Large intestine (tissue), 3 donors: ENCODE measurements at regions not wholly inside any gene's neighbourhood (a gene's known extent, or its start where the extent isn't known, plus 50 kb on each side); places are given as distances from the start of the nearest gene placed in this dataset.
A peak's percentile ranks its signal among the peaks of the same experiment; 100 is the strongest.

Source experiments
- DNase-seq, 2 donors: peaks; one replicate each; pipeline versions ENCODE4 v3.0.0 to v3.0.0-alpha.2; 2013
- H3K27ac ChIP-seq: one replicate; pipeline ENCODE4 v1.5.1; 2013; ENCODE audit warnings: low read length
- H3K27me3 ChIP-seq: 2 replicates; pipeline ENCODE4 v1.6.1; 2013; ENCODE audit warnings: low read length; ENCODE audit not compliant: control insufficient read depth, insufficient read depth
- H3K36me3 ChIP-seq: 2 replicates; pipeline ENCODE4 v1.6.1; 2013; ENCODE audit warnings: low read length; ENCODE audit not compliant: control insufficient read depth, insufficient read depth
- H3K4me1 ChIP-seq: one replicate; pipeline ENCODE4 v1.6.1; 2013; ENCODE audit warnings: low read length; ENCODE audit not compliant: control insufficient read depth, insufficient read depth
- H3K4me3 ChIP-seq: one replicate; pipeline ENCODE4 v1.5.1; 2013; ENCODE audit warnings: low read length
- H3K9me3 ChIP-seq: one replicate; pipeline ENCODE4 v1.6.1; 2013; ENCODE audit warnings: mild to moderate bottlenecking, low read depth, low read length, moderate library complexity; ENCODE audit not compliant: control insufficient read depth
- WGBS: methylation state at CpG from one replicate; pipeline ENCODE4 v1.1.5; 2013; ENCODE audit warnings: low lambda C conversion rate; ENCODE audit not compliant: insufficient coverage; 5-methylcytosine and 5-hydroxymethylcytosine counted together

GRCh38 chr15:95290176-95290974 is 1040.1 kb upstream of the NR2F2 start:
- WGBS: no CpG with 5 or more reads among the region's 12 CpGs
- no peak overlapping the region for H3K4me3 ChIP-seq
- no peak for DNase-seq
- H3K27ac ChIP-seq: no peak overlapping the region
- no peaks in the 10 kb centered on the region for H3K36me3 ChIP-seq
- H3K27me3 ChIP-seq: peaks cover 2% of the 10 kb centered on the region
- H3K4me1 ChIP-seq: no peaks in the 10 kb centered on the region
- no peaks in the 10 kb centered on the region for H3K9me3 ChIP-seq

GRCh38 chr15:95291898-95292472 is 1038.5 kb upstream of the NR2F2 start:
- no CpG with 5 or more reads among the region's 3 CpGs for WGBS
- no peaks in the 10 kb centered on the region for H3K9me3 ChIP-seq
- no peaks in the 10 kb centered on the region for H3K4me1 ChIP-seq
- H3K4me3 ChIP-seq: no peak overlapping the region
- DNase-seq: peak in 1 of 2 donors; percentile 28
- no peak overlapping the region for H3K27ac ChIP-seq
- no peaks in the 10 kb centered on the region for H3K36me3 ChIP-seq
- peaks cover 2% of the 10 kb centered on the region for H3K27me3 ChIP-seq

- no peaks in the 10 kb centered on the region for H3K9me3 ChIP-seq
- no peak for DNase-seq
- H3K4me1 ChIP-seq: no peaks in the 10 kb centered on the region
- H3K27ac ChIP-seq: no peak overlapping the region
- H3K36me3 ChIP-seq: no peaks in the 10 kb centered on the region
- no peak overlapping the region for H3K4me3 ChIP-seq
- peaks cover 2% of the 10 kb centered on the region for H3K27me3 ChIP-seq
- WGBS: no CpG with 5 or more reads among the region's 6 CpGs
These were observed 1037.6 kb upstream of the NR2F2 start for GRCh38 chr15:95292785-95293450.

- H3K4me1 ChIP-seq: no peaks in the 10 kb centered on the region
- no CpG with 5 or more reads among the region's 6 CpGs for WGBS
- H3K27ac ChIP-seq: no peak overlapping the region
- H3K36me3 ChIP-seq: no peaks in the 10 kb centered on the region
- no peaks in the 10 kb centered on the region for H3K9me3 ChIP-seq
- no peak for DNase-seq
- no peak overlapping the region for H3K4me3 ChIP-seq
- H3K27me3 ChIP-seq: peaks cover 2% of the 10 kb centered on the region
These were observed 1037.0 kb upstream of the NR2F2 start for GRCh38 chr15:95293456-95294031.

GRCh38 chr15:95295363-95295762 is 1035.1 kb upstream of the NR2F2 start:
- Histone ChIP-seq H3K36me3 (no peaks in the 10 kb centered on the region), H3K27ac (no peak overlapping the region), H3K4me3 (no peak overlapping the region), H3K4me1 (no peaks in the 10 kb centered on the region), H3K9me3 (no peaks in the 10 kb centered on the region), H3K27me3 (peaks cover 2% of the 10 kb centered on the region)
- 90% methylated on average over 1 of the region's 9 CpGs for WGBS
- no peak for DNase-seq

GRCh38 chr15:95295896-95296625 is 1034.4 kb upstream of the NR2F2 start:
- Histone ChIP-seq H3K4me3 (no peak overlapping the region), H3K36me3 (no peaks in the 10 kb centered on the region), H3K4me1 (no peaks in the 10 kb centered on the region), H3K9me3 (no peaks in the 10 kb centered on the region), H3K27ac (no peak overlapping the region), H3K27me3 (peaks cover 2% of the 10 kb centered on the region)
- no peak for DNase-seq
- 28% methylated on average over 2 of the region's 9 CpGs for WGBS

- WGBS: no CpG with 5 or more reads among the region's 4 CpGs
- Histone ChIP-seq H3K4me1 (no peaks in the 10 kb centered on the region), H3K27me3 (peaks cover 2% of the 10 kb centered on the region), H3K27ac (no peak overlapping the region), H3K4me3 (no peak overlapping the region), H3K36me3 (no peaks in the 10 kb centered on the region), H3K9me3 (no peaks in the 10 kb centered on the region)
- DNase-seq: no peak
These were observed 1033.9 kb upstream of the NR2F2 start for GRCh38 chr15:95296643-95297042.

GRCh38 chr15:95298729-95299128 is 1031.8 kb upstream of the NR2F2 start:
- no peaks in the 10 kb centered on the region for H3K4me1 ChIP-seq
- no peak overlapping the region for H3K27ac ChIP-seq
- no peak for DNase-seq
- no peaks in the 10 kb centered on the region for H3K36me3 ChIP-seq
- H3K27me3 ChIP-seq: no peaks in the 10 kb centered on the region
- 100% methylated on average over 1 of the region's 4 CpGs for whole genome bisulfite sequencing
- H3K9me3 ChIP-seq: no peaks in the 10 kb centered on the region
- H3K4me3 ChIP-seq: no peak overlapping the region

- no peak for DNase-seq
- WGBS: no CpG with 5 or more reads among the region's 4 CpGs
- no peak overlapping the region for H3K27ac ChIP-seq
These were observed 1029.5 kb upstream of the NR2F2 start for GRCh38 chr15:95300958-95301357.

GRCh38 chr15:95302206-95302605 is 1028.3 kb upstream of the NR2F2 start:
- 71% methylated on average over 1 of the region's 3 CpGs for WGBS
- Histone ChIP-seq H3K27ac (no peak overlapping the region), H3K4me1 (no peaks in the 10 kb centered on the region), H3K4me3 (no peak overlapping the region), H3K36me3 (no peaks in the 10 kb centered on the region), H3K9me3 (no peaks in the 10 kb centered on the region), H3K27me3 (no peaks in the 10 kb centered on the region)
- DNase-seq: no peak

More at GRCh38 chr15:95300958-95301357, 1029.5 kb upstream of the NR2F2 start:
- Histone ChIP-seq H3K9me3 (no peaks in the 10 kb centered on the region), H3K27me3 (no peaks in the 10 kb centered on the region), H3K4me3 (no peak overlapping the region), H3K4me1 (no peaks in the 10 kb centered on the region), H3K36me3 (no peaks in the 10 kb centered on the region)
